GM04504 (cell line): ENCODE measurements at regions not wholly inside any gene's neighbourhood (a gene's known extent, or its start where the extent isn't known, plus 50 kb on each side); places are given as distances from the start of the nearest gene placed in this dataset.

Experiments used
- DNase-seq: peaks from one replicate; pipeline ENCODE4 v3.0.0-alpha.2; 2012; ENCODE audit warnings: low read depth

DNA sequence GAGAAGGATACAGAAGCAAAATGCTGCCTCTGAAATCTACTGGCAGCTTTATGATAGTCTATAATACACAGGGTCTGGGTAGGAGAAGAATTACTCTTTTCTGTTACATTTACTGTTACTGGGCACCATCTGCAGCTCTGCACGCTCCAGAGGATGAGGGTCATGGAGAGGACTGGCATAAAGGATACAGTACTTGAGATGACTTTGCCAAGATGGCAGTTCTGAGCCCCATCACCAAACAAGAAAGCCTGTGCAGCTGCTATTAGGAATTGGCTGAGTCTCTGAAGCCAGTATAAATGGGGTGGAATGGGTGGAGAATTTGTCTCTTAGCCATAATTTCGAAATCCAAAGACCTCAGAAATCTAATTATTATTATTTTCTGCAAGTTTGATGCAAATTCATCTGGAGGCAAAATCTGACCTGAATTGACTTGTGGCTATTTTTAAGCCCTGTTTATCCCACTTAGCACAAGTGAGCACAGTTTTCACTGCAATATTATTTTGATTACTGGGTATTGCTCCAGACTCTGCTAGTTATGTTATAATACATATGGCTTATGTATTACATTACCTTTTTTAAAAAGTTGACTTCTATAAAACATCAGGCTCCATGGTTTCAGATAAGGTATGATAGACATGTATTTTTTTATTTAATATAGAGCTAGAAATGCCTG lies 579.5 kb downstream of the MBD2 start:
- no peak for DNase-seq

DNA sequence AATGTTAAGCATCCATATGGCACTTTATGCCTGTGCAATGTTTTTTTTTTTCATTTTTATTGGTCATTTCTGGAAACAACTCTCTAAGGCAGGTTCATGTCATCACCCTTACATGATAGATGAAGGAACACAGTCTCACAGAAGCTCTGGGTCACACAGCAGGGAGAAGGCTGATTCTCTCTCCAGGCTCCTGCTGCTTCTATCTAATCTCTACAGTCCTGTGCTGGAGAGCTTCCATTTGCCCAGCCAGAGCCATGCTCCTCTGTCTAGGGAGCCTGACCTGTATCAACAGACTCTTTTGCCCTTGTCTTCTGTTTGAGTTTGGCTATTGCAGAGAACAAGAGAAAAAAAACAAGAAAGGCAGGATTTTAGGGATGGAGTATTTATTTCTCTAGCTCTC lies 584.8 kb downstream of the MBD2 start:
- DNase-seq, result no peak

- no peak for DNase-seq
Observed at GRCh38 chr18:53629337-53629736, 595.1 kb downstream of the MBD2 start.

DNA sequence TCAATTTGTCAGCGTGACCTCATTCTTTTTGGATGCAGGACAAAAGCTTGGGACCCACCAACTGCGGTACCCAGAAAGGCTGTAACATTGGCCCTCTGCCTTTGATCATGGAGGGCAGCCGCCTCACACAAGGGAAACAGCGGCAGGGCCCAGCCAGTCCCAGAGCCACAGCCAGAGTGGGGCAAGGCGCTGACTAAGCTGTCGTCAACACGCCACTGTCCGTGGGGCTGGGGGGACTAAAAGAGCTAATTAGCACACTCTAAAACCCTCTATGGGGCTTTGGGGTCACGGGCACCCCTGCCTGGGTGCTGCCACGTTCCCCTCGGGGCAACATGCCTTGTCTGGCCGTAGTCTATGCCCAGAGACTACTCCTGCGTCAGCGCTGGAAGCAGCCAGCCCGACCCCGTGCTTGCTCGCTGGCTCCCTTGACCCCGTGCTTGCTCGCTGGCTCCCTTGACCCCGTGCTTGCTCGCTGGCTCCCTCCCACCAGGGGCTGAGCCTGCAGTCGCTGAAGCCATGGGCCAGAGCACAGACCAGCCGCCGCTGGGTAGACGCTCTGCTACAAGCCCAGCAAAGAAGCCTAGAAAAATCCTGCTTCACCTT lies 598.4 kb downstream of the MBD2 start:
- DNase-seq, result no peak

- no peak for DNase-seq
Observed at GRCh38 chr18:53610957-53611356, 613.5 kb downstream of the MBD2 start.

- DNase-seq, result no peak
Observed at GRCh38 chr18:53606792-53607191, 617.7 kb downstream of the MBD2 start.

GRCh38 chr18:53605198-53605597 lies 619.3 kb downstream of the MBD2 start:
- no peak for DNase-seq

DNA sequence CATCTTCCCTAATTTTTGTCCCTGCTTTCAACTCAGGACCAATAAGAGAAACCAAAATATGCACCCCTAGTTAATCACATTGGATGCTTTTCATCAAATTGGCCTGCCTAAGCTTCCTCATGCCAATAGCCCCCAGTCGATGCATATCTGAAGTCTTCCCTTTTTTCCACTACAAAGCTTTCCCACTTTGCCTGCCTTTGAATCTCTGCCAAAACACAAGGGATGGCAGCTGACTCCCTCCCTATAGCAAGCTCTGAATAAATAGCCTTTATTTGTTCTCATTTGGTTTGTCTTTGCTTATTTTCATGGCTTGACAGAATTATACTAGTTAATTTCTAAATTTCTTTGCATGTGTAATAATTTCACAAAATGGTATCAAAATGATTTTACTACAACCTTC lies 621.2 kb downstream of the MBD2 start:
- no peak for DNase-seq

DNA sequence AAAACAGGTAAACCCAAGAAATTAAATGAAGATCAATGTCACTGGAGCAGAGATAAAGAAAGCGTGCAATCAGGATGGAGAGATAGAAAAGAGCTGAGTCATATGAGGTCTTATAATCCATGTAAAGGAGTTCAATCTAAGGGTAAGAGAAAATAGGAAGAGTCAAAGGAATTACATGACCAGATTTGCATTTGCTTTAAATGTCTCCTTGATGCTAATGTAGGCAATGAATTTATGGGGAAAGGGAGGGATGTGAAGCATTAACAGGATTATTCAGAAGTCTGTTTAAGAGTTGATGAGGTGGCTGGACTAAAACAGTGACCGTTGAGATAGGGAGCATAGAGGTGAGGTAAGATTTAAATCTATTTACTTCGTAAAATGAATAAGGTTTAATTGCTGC lies 623.1 kb downstream of the MBD2 start:
- no peak for DNase-seq

- DNase-seq, result no peak
Observed at GRCh38 chr18:53586923-53587322, 637.5 kb downstream of the MBD2 start.
